Neural cell (in vitro differentiated cells): ENCODE measurements at regions not wholly inside any gene's neighbourhood (a gene's known extent, or its start where the extent isn't known, plus 50 kb on each side); places are given as distances from the start of the nearest gene placed in this dataset.

ENCODE experiments used
- CTCF ChIP-seq: fragments of 450-650 bp; IDR thresholded peaks from 2 replicates; pipeline ENCODE4 v1.5.1; 2014; ENCODE audit warnings: antibody characterized with exemption, mild to moderate bottlenecking, moderate library complexity; ENCODE audit not compliant: poor library complexity, severe bottlenecking
- EP300 ChIP-seq: fragments of 450-650 bp; conservative IDR thresholded peaks from 2 replicates; pipeline ENCODE4 v1.6.1; 2014; ENCODE audit warnings: antibody characterized with exemption, mild to moderate bottlenecking, moderate library complexity; ENCODE audit not compliant: poor library complexity, severe bottlenecking
- EZH2 ChIP-seq: fragments of 200-600, 300-800 bp; shearing (Covaris generic), sonication (generic); IDR thresholded peaks from 2 replicates; pipeline ENCODE4 v1.6.1; 2014; ENCODE audit warnings: antibody characterized with exemption, low read length, borderline replicate concordance, mild to moderate bottlenecking; ENCODE audit not compliant: insufficient read depth, poor library complexity, severe bottlenecking
- POLR2AphosphoS5 ChIP-seq: IDR thresholded peaks from 2 replicates; pipeline ENCODE4 v1.6.1; 2012
- RAD21 ChIP-seq: fragments of 450-650 bp; conservative IDR thresholded peaks from 2 replicates; pipeline ENCODE4 v1.6.1; 2014; ENCODE audit warnings: antibody characterized with exemption, mild to moderate bottlenecking, moderate library complexity
- TAF1 ChIP-seq: IDR thresholded peaks from 2 replicates; pipeline ENCODE4 v1.6.1; 2012; ENCODE audit warnings: low read depth

GRCh38 chr9:687994-688393 lies 153.5 kb upstream of the DMRT1 start:
- TF ChIP-seq CTCF (no peak), EP300 (no peak), EZH2 (no peak), POLR2AphosphoS5 (no peak), TAF1 (no peak), RAD21 (no peak)
